NCI-H1694 (cell line): ENCODE measurements at regions not wholly inside any gene's neighbourhood (a gene's known extent, or its start where the extent isn't known, plus 50 kb on each side); places are given as distances from the start of the nearest gene placed in this dataset.
A peak's percentile ranks its signal among the peaks of the same experiment; 100 is the strongest.
"Not testable (repeated sequence)": the region's sequence is repeated elsewhere in the genome, so short reads cannot be mapped to it uniquely, and the experiment has no call there.

Source experiments
- DNase-seq: peaks from one replicate; lab custom pipeline; 2025; lab: John Stamatoyannopoulos, UW

GRCh38 chr5:168089201-168089887, 202.1 kb upstream of the WWC1 start:
- no peak for DNase-seq

- DNase-seq, result peak; percentile 17
These were observed 198.9 kb upstream of the WWC1 start for GRCh38 chr5:168092209-168093185.

GRCh38 chr5:168093200-168093910, 198.1 kb upstream of the WWC1 start:
- DNase-seq, result no peak

- no peak for DNase-seq
These were observed 194.9 kb upstream of the WWC1 start for GRCh38 chr5:168096525-168096924.

- no peak for DNase-seq
These were observed 193.4 kb upstream of the WWC1 start for GRCh38 chr5:168097876-168098653.

- DNase-seq, result no peak
These were observed 190.1 kb upstream of the WWC1 start for GRCh38 chr5:168101352-168101751.

GRCh38 chr5:168103018-168103417, 188.4 kb upstream of the WWC1 start:
- DNase-seq, result not testable (repeated sequence)

GRCh38 chr5:168104350-168104749, 187.1 kb upstream of the WWC1 start:
- DNase-seq, result peak; percentile 20

- no peak for DNase-seq
These were observed 186.5 kb upstream of the WWC1 start for GRCh38 chr5:168104811-168105481.

- peak; percentile 57 for DNase-seq
These were observed 185.3 kb upstream of the WWC1 start for GRCh38 chr5:168106008-168106761.

- no peak for DNase-seq
These were observed 182.0 kb upstream of the WWC1 start for GRCh38 chr5:168109441-168109840.

GRCh38 chr5:168110384-168110783, 181.1 kb upstream of the WWC1 start:
- DNase-seq, result no peak

GRCh38 chr5:168110870-168111832, 180.3 kb upstream of the WWC1 start:
- DNase-seq, result no peak

- DNase-seq, result peak; percentile 54
These were observed 176.9 kb upstream of the WWC1 start for GRCh38 chr5:168114444-168115017.

- no peak for DNase-seq
These were observed 174.0 kb upstream of the WWC1 start for GRCh38 chr5:168117469-168117868.

- DNase-seq, result no peak
These were observed 173.3 kb upstream of the WWC1 start for GRCh38 chr5:168118042-168118668.

GRCh38 chr5:168120401-168121137, 170.9 kb upstream of the WWC1 start:
- no peak for DNase-seq

GRCh38 chr5:168121138-168121494, 170.3 kb upstream of the WWC1 start:
- no peak for DNase-seq
